GM20000 (cell line): ENCODE measurements at regions not wholly inside any gene's neighbourhood (a gene's known extent, or its start where the extent isn't known, plus 50 kb on each side); places are given as distances from the start of the nearest gene placed in this dataset.
A peak's percentile ranks its signal among the peaks of the same experiment; 100 is the strongest.

Experiments
- DNase-seq: peaks from one replicate; pipeline ENCODE4 v3.0.0; 2012; ENCODE audit warnings: low spot score
- CTCF ChIP-seq: IDR thresholded peaks from 2 replicates; pipeline ENCODE4 v1.5.1; 2012; ENCODE audit warnings: mild to moderate bottlenecking, control low read depth; ENCODE audit errors: extremely low read depth, missing control alignments

DNA sequence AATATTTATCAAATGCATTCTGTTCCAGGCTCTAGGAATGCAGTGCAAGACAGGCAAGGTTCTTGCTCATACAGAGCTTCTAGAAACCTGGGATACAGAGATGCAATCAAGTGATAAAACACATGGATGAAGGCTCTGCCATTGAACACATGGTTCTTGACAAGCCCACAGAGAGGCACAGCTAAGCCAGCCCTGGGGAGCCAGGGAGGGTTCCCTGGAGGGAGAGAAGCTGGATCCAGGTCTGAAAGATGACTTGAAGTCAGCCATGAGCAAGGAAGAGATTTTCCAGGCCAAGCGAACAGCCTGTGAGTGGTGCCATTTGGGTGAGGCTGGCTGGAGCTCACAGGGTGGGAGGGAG is 66.2 kb downstream of the IRF2BPL start:
- DNase-seq, result no peak
- TF ChIP-seq CTCF, result no peak

DNA sequence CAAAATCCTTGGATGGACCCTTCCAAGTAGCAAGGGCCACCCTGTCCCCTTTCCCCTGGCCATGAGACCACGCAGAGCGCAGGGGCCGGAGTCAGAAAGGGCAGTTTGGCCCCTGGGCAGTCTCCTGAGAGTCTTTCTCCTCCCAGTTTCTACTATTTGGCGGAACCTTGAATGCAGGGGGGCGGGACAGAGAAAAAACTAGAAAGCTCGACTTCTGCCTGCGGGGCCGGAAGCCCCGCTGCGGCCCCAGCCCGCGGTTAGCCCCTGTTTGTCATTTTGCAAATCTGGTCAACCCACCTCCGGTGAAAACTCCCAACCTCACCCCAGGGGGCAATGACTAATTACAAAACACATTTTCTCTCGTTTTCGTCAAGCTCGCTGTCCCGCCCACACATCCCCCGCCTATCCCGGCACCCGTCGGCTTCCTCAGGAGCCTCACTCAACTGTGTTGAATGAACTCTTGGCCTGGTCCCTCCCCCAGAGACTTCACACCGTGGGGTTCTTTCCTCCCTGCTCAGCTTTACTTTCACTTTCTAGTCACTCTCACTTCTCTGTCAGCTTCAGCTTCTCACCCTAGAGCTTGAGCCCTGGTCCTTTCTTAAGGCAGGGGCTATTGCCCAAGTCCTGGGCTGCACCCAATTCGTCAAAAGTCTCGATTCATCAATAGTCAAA is 66.7 kb downstream of the IRF2BPL start:
- no peak for TF ChIP-seq CTCF
- DNase-seq, result peak; percentile 88

GRCh38 chr14:76958980-76959710 is 69.4 kb downstream of the IRF2BPL start:
- DNase-seq, result peak; percentile 58
- TF ChIP-seq CTCF, result no peak

DNA sequence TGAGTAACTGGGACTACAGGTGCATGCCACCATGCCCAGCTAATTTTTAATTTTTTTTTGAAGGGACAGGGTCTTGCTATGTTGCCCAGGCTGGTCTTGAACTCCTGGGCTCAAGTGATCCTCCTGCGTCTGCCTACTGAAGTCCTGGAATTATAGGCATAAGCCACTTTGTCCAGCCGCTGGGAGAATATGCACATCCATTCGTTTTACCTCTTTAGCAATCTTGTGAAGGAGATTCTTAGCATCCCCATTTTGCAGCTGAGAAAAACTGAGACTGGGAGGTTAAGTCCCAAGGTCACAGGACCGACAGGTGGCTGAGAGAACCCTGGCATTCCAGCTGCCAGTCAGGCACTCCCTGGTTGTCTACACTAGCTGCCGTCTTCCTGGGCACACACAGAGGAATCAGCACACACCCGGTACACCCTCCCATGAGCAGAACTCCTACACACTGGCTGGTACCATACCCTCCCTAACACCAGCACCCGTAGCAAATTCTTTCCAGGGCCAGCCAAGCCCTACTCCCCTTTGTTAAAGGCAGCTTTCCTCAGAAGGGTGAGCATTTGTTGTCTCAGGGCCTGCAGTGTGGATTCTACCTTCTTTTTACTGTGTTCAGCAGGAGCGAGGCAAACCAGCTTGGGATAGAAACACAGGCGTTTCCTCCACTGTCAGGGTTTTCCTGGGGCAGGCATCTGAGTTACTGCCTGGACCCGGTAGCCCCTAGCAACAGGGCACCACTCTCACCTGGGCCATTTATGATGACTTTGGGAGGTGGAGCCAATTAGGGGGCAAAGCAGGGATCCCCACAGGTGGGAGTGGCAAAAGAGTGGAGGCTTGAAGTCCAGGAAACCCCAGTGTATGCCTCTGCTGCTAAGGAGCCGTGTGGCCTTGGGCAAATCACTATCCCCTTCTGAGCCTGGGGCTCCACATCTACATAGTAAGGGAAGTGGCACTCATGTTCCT is 70.2 kb downstream of the IRF2BPL start:
- no peak for DNase-seq
- TF ChIP-seq CTCF, result no peak

DNA sequence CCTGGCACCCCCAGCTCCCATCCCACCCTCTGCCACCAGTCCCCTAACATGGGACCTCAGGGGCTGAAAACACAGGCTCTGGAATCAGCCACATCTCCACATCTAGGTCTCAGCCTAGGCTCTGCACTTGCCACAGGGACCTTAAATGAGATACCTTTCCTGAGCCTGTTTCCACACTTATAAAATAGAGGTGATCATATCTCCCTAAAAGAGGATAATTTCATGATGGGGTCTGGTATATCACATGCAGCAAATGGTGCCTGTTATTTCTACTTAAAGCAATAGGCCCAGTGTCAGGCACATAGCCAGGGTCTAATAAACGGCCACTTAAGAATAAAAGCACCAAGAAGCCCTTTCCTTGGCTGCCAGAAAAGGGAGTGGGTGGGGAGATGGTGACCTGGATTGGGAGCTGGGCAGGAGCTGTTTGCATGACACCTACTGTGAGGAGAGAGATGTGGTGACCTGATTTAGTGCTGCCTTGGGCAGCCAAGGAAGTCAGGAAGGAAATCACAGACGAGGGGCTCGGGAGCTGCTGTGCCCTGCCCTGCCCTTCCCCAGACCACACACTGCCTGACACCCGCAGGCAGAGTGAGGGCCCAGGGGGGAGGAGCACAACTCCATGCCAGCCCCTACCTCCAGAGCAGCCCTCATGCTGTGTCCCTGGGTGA is 71.2 kb downstream of the IRF2BPL start:
- DNase-seq, result no peak
- no peak for TF ChIP-seq CTCF

- no peak for TF ChIP-seq CTCF
- DNase-seq, result peak; percentile 65
Observed at GRCh38 chr14:76956316-76957090, 72.0 kb downstream of the IRF2BPL start.
